ENCODE measurements at regions not wholly inside any gene's neighbourhood (a gene's known extent, or its start where the extent isn't known, plus 50 kb on each side); places are given as distances from the start of the nearest gene placed in this dataset.

DNA sequence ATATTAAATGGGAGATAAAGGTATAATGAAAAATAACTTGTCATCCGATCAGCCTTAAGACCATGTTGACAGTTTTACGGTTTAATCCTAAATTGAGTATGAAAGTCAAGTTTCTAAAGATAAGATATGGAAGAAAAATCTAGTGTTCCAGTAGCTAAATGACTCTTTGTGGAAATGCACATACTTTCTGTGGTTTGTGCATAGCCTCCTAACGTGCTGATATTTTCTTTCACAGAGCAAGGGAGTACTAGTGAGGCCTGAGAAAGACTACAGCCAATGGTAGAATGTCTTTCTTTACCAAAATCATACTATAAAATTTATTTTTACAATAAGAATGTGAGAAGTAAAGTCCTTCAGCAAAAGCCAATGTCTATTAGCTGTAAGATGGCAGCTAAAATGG, 430.6 kb upstream of the RGMA start:
- TF ChIP-seq ZFP30 (CRISPR knock-in tag; IDR thresholded peaks at IDR 0.05) (no peak), TOX (CRISPR knock-in tag; IDR thresholded peaks at IDR 0.05; ENCODE audit: borderline replicate concordance) (no peak), ZC3H10 (CRISPR knock-in tag; IDR thresholded peaks at IDR 0.05) (no peak), PPARA (CRISPR knock-in tag; IDR thresholded peaks at IDR 0.05; ENCODE audit: borderline replicate concordance) (no peak)
- TF ChIP-seq, protein P1, sequence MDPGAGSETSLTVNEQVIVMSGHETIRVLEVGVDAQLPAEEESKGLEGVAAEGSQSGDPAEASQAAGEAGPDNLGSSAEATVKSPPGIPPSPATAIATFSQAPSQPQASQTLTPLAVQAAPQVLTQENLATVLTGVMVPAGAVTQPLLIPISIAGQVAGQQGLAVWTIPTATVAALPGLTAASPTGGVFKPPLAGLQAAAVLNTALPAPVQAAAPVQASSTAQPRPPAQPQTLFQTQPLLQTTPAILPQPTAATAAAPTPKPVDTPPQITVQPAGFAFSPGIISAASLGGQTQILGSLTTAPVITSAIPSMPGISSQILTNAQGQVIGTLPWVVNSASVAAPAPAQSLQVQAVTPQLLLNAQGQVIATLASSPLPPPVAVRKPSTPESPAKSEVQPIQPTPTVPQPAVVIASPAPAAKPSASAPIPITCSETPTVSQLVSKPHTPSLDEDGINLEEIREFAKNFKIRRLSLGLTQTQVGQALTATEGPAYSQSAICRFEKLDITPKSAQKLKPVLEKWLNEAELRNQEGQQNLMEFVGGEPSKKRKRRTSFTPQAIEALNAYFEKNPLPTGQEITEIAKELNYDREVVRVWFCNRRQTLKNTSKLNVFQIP (CRISPR knock-in tag; IDR thresholded peaks at IDR 0.05; ENCODE audit: borderline replicate concordance, low read depth), result no peak
- TF ChIP-seq, protein P2, sequence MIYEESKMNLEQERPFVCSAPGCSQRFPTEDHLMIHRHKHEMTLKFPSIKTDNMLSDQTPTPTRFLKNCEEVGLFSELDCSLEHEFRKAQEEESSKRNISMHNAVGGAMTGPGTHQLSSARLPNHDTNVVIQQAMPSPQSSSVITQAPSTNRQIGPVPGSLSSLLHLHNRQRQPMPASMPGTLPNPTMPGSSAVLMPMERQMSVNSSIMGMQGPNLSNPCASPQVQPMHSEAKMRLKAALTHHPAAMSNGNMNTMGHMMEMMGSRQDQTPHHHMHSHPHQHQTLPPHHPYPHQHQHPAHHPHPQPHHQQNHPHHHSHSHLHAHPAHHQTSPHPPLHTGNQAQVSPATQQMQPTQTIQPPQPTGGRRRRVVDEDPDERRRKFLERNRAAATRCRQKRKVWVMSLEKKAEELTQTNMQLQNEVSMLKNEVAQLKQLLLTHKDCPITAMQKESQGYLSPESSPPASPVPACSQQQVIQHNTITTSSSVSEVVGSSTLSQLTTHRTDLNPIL (CRISPR knock-in tag; IDR thresholded peaks at IDR 0.05; ENCODE audit: low read depth), result no peak
- no peak for ATAC-seq

DNA sequence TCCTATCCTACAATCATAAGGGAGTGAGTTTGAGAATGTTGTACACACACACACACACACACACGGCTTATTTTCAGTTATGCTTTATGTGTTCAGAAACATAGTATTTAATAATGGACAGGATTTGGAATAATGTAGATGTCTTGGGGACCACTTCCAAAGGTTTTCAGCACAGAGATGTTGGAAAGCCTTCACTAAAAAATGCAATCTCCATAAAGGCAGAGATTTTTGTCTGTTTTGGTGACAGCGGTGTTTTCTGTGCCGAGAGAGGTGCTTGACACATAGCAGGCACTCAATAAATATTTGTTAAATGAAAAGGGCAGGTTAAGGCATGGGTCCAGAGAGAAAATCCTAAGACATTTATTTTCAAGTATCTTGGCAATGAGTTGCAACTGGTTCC, 428.2 kb upstream of the RGMA start:
- TF ChIP-seq ARNTL (CRISPR knock-in tag; IDR thresholded peaks at IDR 0.05; ENCODE audit: borderline replicate concordance, low read depth) (no peak), ZNF70 (CRISPR knock-in tag; IDR thresholded peaks at IDR 0.05) (no peak), SNAI2 (CRISPR knock-in tag; IDR thresholded peaks at IDR 0.05) (no peak), ISL1 (CRISPR knock-in tag; IDR thresholded peaks at IDR 0.05) (no peak), ZC3H10 (CRISPR knock-in tag; IDR thresholded peaks at IDR 0.05) (no peak), OSR1 (CRISPR knock-in tag; IDR thresholded peaks at IDR 0.05) (no peak), BACH2 (CRISPR knock-in tag; IDR thresholded peaks at IDR 0.05; ENCODE audit: borderline replicate concordance) (no peak), TOX (CRISPR knock-in tag; IDR thresholded peaks at IDR 0.05; ENCODE audit: borderline replicate concordance) (no peak), GLIS3 (CRISPR knock-in tag; IDR thresholded peaks at IDR 0.05) (no peak), PPARA (CRISPR knock-in tag; IDR thresholded peaks at IDR 0.05; ENCODE audit: borderline replicate concordance) (no peak), ESRRG (CRISPR knock-in tag; IDR thresholded peaks at IDR 0.05) (no peak), ZFP3 (CRISPR knock-in tag; IDR thresholded peaks at IDR 0.05) (no peak)
- TF ChIP-seq, protein P3, sequence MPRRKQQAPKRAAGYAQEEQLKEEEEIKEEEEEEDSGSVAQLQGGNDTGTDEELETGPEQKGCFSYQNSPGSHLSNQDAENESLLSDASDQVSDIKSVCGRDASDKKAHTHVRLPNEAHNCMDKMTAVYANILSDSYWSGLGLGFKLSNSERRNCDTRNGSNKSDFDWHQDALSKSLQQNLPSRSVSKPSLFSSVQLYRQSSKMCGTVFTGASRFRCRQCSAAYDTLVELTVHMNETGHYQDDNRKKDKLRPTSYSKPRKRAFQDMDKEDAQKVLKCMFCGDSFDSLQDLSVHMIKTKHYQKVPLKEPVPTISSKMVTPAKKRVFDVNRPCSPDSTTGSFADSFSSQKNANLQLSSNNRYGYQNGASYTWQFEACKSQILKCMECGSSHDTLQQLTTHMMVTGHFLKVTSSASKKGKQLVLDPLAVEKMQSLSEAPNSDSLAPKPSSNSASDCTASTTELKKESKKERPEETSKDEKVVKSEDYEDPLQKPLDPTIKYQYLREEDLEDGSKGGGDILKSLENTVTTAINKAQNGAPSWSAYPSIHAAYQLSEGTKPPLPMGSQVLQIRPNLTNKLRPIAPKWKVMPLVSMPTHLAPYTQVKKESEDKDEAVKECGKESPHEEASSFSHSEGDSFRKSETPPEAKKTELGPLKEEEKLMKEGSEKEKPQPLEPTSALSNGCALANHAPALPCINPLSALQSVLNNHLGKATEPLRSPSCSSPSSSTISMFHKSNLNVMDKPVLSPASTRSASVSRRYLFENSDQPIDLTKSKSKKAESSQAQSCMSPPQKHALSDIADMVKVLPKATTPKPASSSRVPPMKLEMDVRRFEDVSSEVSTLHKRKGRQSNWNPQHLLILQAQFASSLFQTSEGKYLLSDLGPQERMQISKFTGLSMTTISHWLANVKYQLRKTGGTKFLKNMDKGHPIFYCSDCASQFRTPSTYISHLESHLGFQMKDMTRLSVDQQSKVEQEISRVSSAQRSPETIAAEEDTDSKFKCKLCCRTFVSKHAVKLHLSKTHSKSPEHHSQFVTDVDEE (CRISPR knock-in tag; IDR thresholded peaks at IDR 0.05), result no peak
- TF ChIP-seq, protein P4, sequence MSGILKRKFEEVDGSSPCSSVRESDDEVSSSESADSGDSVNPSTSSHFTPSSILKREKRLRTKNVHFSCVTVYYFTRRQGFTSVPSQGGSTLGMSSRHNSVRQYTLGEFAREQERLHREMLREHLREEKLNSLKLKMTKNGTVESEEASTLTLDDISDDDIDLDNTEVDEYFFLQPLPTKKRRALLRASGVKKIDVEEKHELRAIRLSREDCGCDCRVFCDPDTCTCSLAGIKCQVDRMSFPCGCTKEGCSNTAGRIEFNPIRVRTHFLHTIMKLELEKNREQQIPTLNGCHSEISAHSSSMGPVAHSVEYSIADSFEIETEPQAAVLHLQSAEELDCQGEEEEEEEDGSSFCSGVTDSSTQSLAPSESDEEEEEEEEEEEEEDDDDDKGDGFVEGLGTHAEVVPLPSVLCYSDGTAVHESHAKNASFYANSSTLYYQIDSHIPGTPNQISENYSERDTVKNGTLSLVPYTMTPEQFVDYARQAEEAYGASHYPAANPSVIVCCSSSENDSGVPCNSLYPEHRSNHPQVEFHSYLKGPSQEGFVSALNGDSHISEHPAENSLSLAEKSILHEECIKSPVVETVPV (CRISPR knock-in tag; IDR thresholded peaks at IDR 0.05), result no peak
- no peak for ATAC-seq

DNA sequence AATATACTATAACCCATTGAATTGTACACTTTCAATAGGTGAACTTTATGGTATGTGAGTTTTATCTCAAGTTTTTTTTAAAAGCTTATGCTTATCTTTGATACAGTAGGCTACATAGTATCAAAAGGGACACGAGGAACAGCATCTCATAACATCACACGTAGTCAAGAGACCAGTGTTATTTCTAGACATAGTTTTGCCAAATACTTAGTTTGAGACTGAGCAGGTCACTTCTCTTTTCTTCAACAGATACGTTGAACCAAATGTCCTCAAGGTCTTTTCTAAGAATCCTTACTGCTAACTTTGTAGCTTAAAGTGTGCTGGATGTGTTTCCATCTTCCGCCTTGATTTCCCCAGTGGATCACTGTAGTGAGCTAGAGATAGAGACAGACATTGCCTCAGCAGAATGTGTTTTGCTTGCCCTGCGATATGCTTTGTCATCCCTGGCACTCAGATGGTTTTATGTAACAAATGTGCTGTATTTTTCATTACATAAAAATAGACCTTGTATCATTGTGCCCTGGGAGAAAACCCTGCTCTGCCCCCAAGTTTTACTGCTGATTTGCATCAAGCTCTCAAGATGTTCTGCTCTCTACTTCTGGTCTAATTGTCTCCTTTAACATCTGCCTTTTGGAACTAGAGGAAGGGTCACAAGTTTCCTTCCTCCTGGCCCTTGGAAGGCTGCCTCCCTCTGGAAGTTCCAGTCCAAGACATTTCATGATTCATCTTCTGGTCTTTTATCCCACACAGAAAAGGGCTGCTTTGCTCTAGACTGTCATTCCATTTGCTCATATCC, 426.4 kb upstream of the RGMA start:
- no peak for TF ChIP-seq ZNF565 (CRISPR knock-in tag; conservative IDR thresholded peaks at IDR 0.05; ENCODE audit: low read depth)
- TF ChIP-seq TOX (CRISPR knock-in tag; IDR thresholded peaks at IDR 0.05; ENCODE audit: borderline replicate concordance), result no peak
- TF ChIP-seq GLIS3 (CRISPR knock-in tag; IDR thresholded peaks at IDR 0.05), result no peak
- TF ChIP-seq ZC3H10 (CRISPR knock-in tag; IDR thresholded peaks at IDR 0.05), result no peak
- no peak for TF ChIP-seq RARB (CRISPR knock-in tag; IDR thresholded peaks at IDR 0.05)
- TF ChIP-seq ISL1 (CRISPR knock-in tag; IDR thresholded peaks at IDR 0.05), result no peak
- ATAC-seq, result no peak

DNA sequence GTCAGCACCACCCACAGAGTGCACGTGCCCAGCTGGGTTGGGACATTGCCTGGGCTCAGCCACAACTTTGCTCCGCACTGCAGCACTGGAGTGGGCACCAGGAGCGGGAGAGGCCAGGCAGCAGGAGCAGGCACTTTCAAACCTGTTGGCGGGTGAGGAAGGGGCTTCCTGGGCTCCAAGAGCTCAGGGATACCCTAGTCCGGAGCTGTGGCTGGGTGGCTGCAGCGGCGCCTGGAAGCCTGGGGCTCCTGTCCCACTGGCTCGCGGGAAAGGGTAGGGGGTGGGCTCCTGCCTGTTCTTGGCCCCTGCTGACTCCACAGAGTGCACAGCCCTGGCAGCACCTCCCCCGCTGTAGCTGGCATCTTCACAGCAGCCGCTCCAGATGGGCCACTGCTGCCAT, 417.6 kb upstream of the RGMA start:
- no peak for ATAC-seq
- TF ChIP-seq, protein P3 (CRISPR knock-in tag; IDR thresholded peaks at IDR 0.05), result no peak
- TF ChIP-seq RARB (CRISPR knock-in tag; IDR thresholded peaks at IDR 0.05) (no peak), TOX (CRISPR knock-in tag; IDR thresholded peaks at IDR 0.05; ENCODE audit: borderline replicate concordance) (no peak), GLIS3 (CRISPR knock-in tag; IDR thresholded peaks at IDR 0.05) (no peak), SNAI2 (CRISPR knock-in tag; IDR thresholded peaks at IDR 0.05) (no peak), ZFP3 (CRISPR knock-in tag; IDR thresholded peaks at IDR 0.05) (no peak), ISL1 (CRISPR knock-in tag; IDR thresholded peaks at IDR 0.05) (no peak), ZNF70 (CRISPR knock-in tag; IDR thresholded peaks at IDR 0.05) (no peak), ESRRG (CRISPR knock-in tag; IDR thresholded peaks at IDR 0.05) (no peak)
- TF ChIP-seq, protein P5, sequence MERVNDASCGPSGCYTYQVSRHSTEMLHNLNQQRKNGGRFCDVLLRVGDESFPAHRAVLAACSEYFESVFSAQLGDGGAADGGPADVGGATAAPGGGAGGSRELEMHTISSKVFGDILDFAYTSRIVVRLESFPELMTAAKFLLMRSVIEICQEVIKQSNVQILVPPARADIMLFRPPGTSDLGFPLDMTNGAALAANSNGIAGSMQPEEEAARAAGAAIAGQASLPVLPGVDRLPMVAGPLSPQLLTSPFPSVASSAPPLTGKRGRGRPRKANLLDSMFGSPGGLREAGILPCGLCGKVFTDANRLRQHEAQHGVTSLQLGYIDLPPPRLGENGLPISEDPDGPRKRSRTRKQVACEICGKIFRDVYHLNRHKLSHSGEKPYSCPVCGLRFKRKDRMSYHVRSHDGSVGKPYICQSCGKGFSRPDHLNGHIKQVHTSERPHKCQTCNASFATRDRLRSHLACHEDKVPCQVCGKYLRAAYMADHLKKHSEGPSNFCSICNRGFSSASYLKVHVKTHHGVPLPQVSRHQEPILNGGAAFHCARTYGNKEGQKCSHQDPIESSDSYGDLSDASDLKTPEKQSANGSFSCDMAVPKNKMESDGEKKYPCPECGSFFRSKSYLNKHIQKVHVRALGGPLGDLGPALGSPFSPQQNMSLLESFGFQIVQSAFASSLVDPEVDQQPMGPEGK (CRISPR knock-in tag; IDR thresholded peaks at IDR 0.05; ENCODE audit: borderline replicate concordance), result no peak
- TF ChIP-seq, protein P1 (CRISPR knock-in tag; IDR thresholded peaks at IDR 0.05; ENCODE audit: borderline replicate concordance, low read depth), result no peak
